ENCODE measurements at regions not wholly inside any gene's neighbourhood (a gene's known extent, or its start where the extent isn't known, plus 50 kb on each side); places are given as distances from the start of the nearest gene placed in this dataset.
"Not testable (repeated sequence)": the region's sequence is repeated elsewhere in the genome, so short reads cannot be mapped to it uniquely, and the experiment has no call there.

- DNase-seq (ENCODE audit: low spot score): no peak
Measured at GRCh38 chr6:71056656-71057055, 99.8 kb upstream of the B3GAT2 start.

GRCh38 chr6:71066153-71066552 is 109.3 kb upstream of the B3GAT2 start:
- DNase-seq (ENCODE audit: low spot score): no peak

GRCh38 chr6:71067816-71068215 is 111.0 kb upstream of the B3GAT2 start:
- DNase-seq (ENCODE audit: low spot score): no peak

GRCh38 chr6:71072508-71072907 is 115.6 kb upstream of the B3GAT2 start:
- DNase-seq (ENCODE audit: low spot score): no peak

- DNase-seq (ENCODE audit: low spot score): no peak
Measured at GRCh38 chr6:71077655-71078054, 120.8 kb upstream of the B3GAT2 start.

GRCh38 chr6:71079677-71080076 is 122.8 kb upstream of the B3GAT2 start:
- no peak for DNase-seq (ENCODE audit: low spot score)

GRCh38 chr6:71080133-71080532 is 123.3 kb upstream of the B3GAT2 start:
- no peak for DNase-seq (ENCODE audit: low spot score)

- no peak for DNase-seq (ENCODE audit: low spot score)
Measured at GRCh38 chr6:71080826-71081225, 124.0 kb upstream of the B3GAT2 start.

- no peak for DNase-seq (ENCODE audit: low spot score)
Measured at GRCh38 chr6:71082033-71082650, 125.3 kb upstream of the B3GAT2 start.

- no peak for DNase-seq (ENCODE audit: low spot score)
Measured at GRCh38 chr6:71083308-71083820, 126.5 kb upstream of the B3GAT2 start.

- DNase-seq (ENCODE audit: low spot score): no peak
Measured at GRCh38 chr6:71088166-71088565, 131.3 kb upstream of the B3GAT2 start.

- no peak for DNase-seq (ENCODE audit: low spot score)
Measured at GRCh38 chr6:71090217-71090616, 133.4 kb upstream of the B3GAT2 start.

GRCh38 chr6:71091167-71091566 is 134.3 kb upstream of the B3GAT2 start:
- no peak for DNase-seq (ENCODE audit: low spot score)

GRCh38 chr6:71091956-71092355 is 135.1 kb upstream of the B3GAT2 start:
- DNase-seq (ENCODE audit: low spot score): no peak

- DNase-seq (ENCODE audit: low spot score): not testable (repeated sequence)
Measured at GRCh38 chr6:71097264-71097663, 140.4 kb upstream of the B3GAT2 start.

GRCh38 chr6:71099649-71100048 is 142.8 kb upstream of the B3GAT2 start:
- no peak for DNase-seq (ENCODE audit: low spot score)

GRCh38 chr6:71103130-71103529 is 146.3 kb upstream of the B3GAT2 start:
- no peak for DNase-seq (ENCODE audit: low spot score)

GRCh38 chr6:71103641-71104040 is 146.8 kb upstream of the B3GAT2 start:
- DNase-seq (ENCODE audit: low spot score): no peak

GRCh38 chr6:71106276-71106675 is 149.4 kb upstream of the B3GAT2 start:
- DNase-seq (ENCODE audit: low spot score): no peak

- peak; percentile 17 for DNase-seq (ENCODE audit: low spot score)
Measured at GRCh38 chr6:71107911-71108420, 151.1 kb upstream of the B3GAT2 start.

- DNase-seq (ENCODE audit: low spot score): no peak
Measured at GRCh38 chr6:71114544-71114943, 157.7 kb upstream of the B3GAT2 start.

- DNase-seq (ENCODE audit: low spot score): no peak
Measured at GRCh38 chr6:71114986-71115385, 158.1 kb upstream of the B3GAT2 start.

- DNase-seq (ENCODE audit: low spot score): no peak
Measured at GRCh38 chr6:71119560-71119959, 162.7 kb upstream of the B3GAT2 start.

- DNase-seq (ENCODE audit: low spot score): no peak
Measured at GRCh38 chr6:71123051-71123450, 165.6 kb upstream of the OGFRL1 start.
